Kidney (tissue), 13 donors: ENCODE measurements at regions not wholly inside any gene's neighbourhood (a gene's known extent, or its start where the extent isn't known, plus 50 kb on each side); places are given as distances from the start of the nearest gene placed in this dataset.

Experiments
- DNase-seq, 5 donors: peaks; one replicate each; pipeline ENCODE4 v3.0.0-alpha.2; 2013 to 2020
- FAIRE-seq: peaks from 2 replicates; lab custom pipeline; 2012; peaks lifted over from hg19 to GRCh38; lab: Jason Lieb, UNC
- H3K27ac ChIP-seq, 2 donors: one replicate each; pipeline ENCODE4 v1.7.0; 2013; ENCODE audit warnings: low read depth in 2 of 2, low read length in 2 of 2, inconsistent platforms in 1 of 2
- H3K27me3 ChIP-seq: one replicate; pipeline ENCODE4 v1.7.1; 2013; ENCODE audit warnings: low read length, inconsistent platforms; ENCODE audit not compliant: control insufficient read depth, insufficient read depth
- H3K36me3 ChIP-seq, 3 donors: one replicate each; pipeline versions ENCODE4 v1.7.0 to v1.7.1; 2013; ENCODE audit warnings: low read length in 3 of 3, control low read depth in 1 of 3, inconsistent platforms in 1 of 3; ENCODE audit not compliant: insufficient read depth in 3 of 3, control insufficient read depth in 2 of 3
- H3K4me1 ChIP-seq, 3 donors: one replicate each; pipeline versions ENCODE4 v1.7.0 to v1.7.1; 2013; ENCODE audit warnings: low read length in 3 of 3, inconsistent platforms in 1 of 3, low read depth in 1 of 3; ENCODE audit not compliant: control insufficient read depth in 2 of 3, insufficient read depth in 2 of 3
- H3K4me3 ChIP-seq, 3 donors: one replicate each; pipeline versions ENCODE4 v1.7.0 to v1.8.1; 2013; ENCODE audit warnings: low read length in 3 of 3, control low read depth in 1 of 3, inconsistent platforms in 1 of 3
- H3K9ac ChIP-seq, 3 donors: one replicate each; pipeline versions ENCODE4 v1.7.0 to v1.7.1; 2013; ENCODE audit warnings: low read length in 3 of 3, control low read depth in 1 of 3, inconsistent platforms in 1 of 3
- H3K9me3 ChIP-seq, 3 donors: one replicate each; pipeline versions ENCODE4 v1.7.0 to v1.7.1; 2013; ENCODE audit warnings: low read length in 3 of 3, control low read depth in 1 of 3, inconsistent platforms in 1 of 3; ENCODE audit not compliant: control insufficient read depth in 2 of 3, insufficient read depth in 1 of 3
- intact Hi-C: fragments of 100-400 bp; cut with DNase I; formaldehyde crosslinking; loops from one replicate; pipeline ENCODE4 v1.11.1; 2022
- TF ChIP-seq, protein P1 (sequence below): IDR thresholded peaks from 3 replicates; pipeline ENCODE4 v1.5.1; 2012; ENCODE audit warnings: mild to moderate bottlenecking, moderate library complexity, borderline replicate concordance; ENCODE audit not compliant: insufficient read depth; ENCODE audit errors: extremely low read depth
- donor health status: control.
- donor health status: control.
- donor health status: control.
- donor health status: control.
- donor health status: control.
- donor health status: DM: yes; HTN: yes; CAD: no.
- donor health status: Normal renal cell carcinoma (clear cell type).

DNA sequence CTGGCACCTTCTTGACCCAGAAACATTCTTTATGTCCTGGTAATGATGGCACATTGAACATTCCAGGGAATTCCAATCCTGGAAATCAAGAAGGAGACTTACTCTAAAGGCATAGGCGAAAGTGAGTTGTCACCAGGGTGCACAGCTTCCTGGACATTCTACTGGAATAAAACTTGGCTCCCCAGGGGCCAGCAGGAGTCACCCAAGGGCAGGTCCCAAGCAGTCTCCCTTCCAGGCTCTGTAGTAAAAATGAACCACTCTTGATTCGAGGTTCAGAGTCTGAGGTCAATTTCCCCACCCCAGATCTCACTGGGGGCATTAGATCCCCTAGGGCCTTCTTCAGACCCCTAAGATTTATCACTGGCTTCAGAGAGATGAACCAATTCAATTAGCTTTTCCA is 338.7 kb upstream of the GATB start:
- Histone ChIP-seq H3K4me1 (no peaks in the 10 kb centered on the region), H3K4me3 (no peak overlapping the region), H3K9me3 (no peaks in the 10 kb centered on the region), H3K27ac (no peak overlapping the region), H3K9ac (no peak overlapping the region), H3K36me3 (no peaks in the 10 kb centered on the region), H3K27me3 (no peaks in the 10 kb centered on the region)
- no peak for DNase-seq
- TF ChIP-seq, protein P1, sequence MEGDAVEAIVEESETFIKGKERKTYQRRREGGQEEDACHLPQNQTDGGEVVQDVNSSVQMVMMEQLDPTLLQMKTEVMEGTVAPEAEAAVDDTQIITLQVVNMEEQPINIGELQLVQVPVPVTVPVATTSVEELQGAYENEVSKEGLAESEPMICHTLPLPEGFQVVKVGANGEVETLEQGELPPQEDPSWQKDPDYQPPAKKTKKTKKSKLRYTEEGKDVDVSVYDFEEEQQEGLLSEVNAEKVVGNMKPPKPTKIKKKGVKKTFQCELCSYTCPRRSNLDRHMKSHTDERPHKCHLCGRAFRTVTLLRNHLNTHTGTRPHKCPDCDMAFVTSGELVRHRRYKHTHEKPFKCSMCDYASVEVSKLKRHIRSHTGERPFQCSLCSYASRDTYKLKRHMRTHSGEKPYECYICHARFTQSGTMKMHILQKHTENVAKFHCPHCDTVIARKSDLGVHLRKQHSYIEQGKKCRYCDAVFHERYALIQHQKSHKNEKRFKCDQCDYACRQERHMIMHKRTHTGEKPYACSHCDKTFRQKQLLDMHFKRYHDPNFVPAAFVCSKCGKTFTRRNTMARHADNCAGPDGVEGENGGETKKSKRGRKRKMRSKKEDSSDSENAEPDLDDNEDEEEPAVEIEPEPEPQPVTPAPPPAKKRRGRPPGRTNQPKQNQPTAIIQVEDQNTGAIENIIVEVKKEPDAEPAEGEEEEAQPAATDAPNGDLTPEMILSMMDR = no peak
- intact Hi-C loops = no loop called here
- no peak for FAIRE-seq

DNA sequence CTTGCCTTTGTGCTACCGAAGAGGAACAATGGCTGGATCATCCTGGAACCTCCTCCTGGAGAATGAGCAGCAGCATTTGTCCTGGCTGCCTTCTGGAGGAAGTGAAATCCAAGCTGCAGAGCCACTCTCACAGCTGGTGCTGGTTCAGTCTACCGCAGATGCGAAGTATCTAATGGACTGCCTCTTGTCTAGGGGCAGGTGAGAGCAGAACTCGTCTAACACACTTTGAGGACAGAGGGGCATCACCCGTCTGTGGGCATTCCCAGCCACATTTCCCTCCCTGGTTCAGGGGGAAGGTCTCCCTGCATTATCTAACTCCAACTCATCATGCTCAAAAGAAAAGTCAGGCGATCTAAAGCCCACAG is 338.2 kb upstream of the GATB start:
- TF ChIP-seq, protein P1 = no peak
- FAIRE-seq = no peak

DNA sequence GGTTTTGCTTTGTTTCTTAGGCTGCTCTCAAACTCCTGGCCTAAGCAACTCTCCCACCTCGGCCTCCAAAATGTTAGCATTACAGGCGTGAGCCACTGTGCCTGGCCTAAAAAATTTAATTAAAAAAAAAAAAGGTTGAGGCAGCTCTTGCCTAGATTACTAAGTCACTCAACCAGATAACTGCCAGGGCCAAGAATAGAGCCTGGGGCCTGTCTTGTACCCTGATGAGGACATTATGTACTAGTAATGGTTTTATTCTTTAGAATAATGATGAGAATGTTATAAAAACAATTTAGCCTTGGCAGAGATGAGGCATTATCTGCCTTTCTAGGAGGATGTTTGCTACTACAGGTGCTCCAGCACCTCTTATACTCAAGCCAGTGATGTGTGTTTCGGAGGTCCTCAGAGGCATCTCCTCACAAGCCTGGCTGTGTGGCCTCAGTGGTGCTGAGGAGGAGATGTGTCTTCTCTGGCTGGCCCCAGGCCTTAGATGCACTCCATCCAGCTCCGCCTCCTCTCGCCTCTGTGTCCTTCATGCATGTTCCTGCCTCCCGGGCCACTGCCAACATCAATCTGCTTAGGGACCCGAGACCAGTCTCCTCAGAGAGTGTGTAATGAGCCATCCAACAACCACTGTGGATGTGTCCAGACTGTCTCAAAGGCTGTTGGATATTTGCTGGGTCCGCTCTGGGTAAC is 337.7 kb upstream of the GATB start:
- DNase-seq = peak in 2 of 5 donors; percentile 50 to 64
- Histone ChIP-seq H3K4me1 (no peaks in the 10 kb centered on the region), H3K4me3 (no peak overlapping the region), H3K9me3 (no peaks in the 10 kb centered on the region), H3K27ac (no peak overlapping the region), H3K27me3 (no peaks in the 10 kb centered on the region), H3K9ac (no peak overlapping the region), H3K36me3 (no peaks in the 10 kb centered on the region)
- FAIRE-seq = no peak
- TF ChIP-seq, protein P1 = no peak
- intact Hi-C loops = no loop called here

More for the DNA sequence above, 338.2 kb upstream of the GATB start:
- Histone ChIP-seq H3K4me3 (no peak overlapping the region), H3K27me3 (no peaks in the 10 kb centered on the region), H3K36me3 (no peaks in the 10 kb centered on the region), H3K4me1 (no peaks in the 10 kb centered on the region), H3K9ac (no peak overlapping the region), H3K9me3 (no peaks in the 10 kb centered on the region), H3K27ac (no peak overlapping the region)
- intact Hi-C loops = no loop called here
- DNase-seq = no peak

DNA sequence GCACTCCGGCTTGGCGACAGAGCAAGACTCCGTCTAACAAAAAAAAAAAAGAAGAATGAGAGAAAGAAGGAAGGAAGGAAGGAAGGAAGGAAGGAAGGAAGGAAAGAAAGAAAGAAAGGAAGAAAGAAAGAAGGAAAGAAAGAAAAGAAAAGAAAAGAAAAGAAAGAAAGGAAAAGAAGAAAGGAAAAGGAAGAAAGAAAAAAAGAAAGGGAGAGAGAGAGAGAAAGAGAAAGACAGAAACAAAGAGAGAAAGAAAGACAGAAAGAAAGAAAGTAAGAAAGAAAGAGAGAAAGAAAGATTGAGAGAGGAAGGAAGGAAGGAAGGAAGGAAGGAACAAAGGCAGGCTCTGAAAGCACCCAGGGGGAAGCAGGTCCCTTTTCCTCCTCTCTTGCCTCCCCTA is 336.6 kb upstream of the GATB start:
- DNase-seq = no peak
- Histone ChIP-seq H3K4me3 (no peak overlapping the region), H3K36me3 (no peaks in the 10 kb centered on the region), H3K9ac (no peak overlapping the region), H3K4me1 (no peaks in the 10 kb centered on the region), H3K9me3 (no peaks in the 10 kb centered on the region), H3K27me3 (no peaks in the 10 kb centered on the region), H3K27ac (no peak overlapping the region)
- no peak for FAIRE-seq
- TF ChIP-seq, protein P1 = no peak
- intact Hi-C loops = no loop called here
